Cardiac muscle cell (in vitro differentiated cells and primary cell): ENCODE measurements at regions not wholly inside any gene's neighbourhood (a gene's known extent, or its start where the extent isn't known, plus 50 kb on each side); places are given as distances from the start of the nearest gene placed in this dataset.
"Not testable (repeated sequence)": the region's sequence is repeated elsewhere in the genome, so short reads cannot be mapped to it uniquely, and the experiment has no call there.

ENCODE experiments used
- DNase-seq, 2 donors: peaks; one replicate each; pipeline versions ENCODE4 v3.0.0 to v3.0.0-alpha.2; 2010 to 2017; ENCODE audit warnings: low read depth in 1 of 2, low spot score in 1 of 2
- H3K27ac ChIP-seq: fragments of 200-600 bp; sonication (generic); 2 replicates; pipeline ENCODE4 v1.5.1; 2016
- H3K27me3 ChIP-seq: fragments of 200-600 bp; sonication (generic); 2 replicates; pipeline ENCODE4 v1.6.0; 2016; ENCODE audit warnings: control low read depth
- H3K36me3 ChIP-seq: fragments of 200-600 bp; sonication (generic); 2 replicates; pipeline ENCODE4 v1.5.1; 2016; ENCODE audit warnings: control low read depth
- H3K4me1 ChIP-seq: fragments of 200-600 bp; sonication (generic); 2 replicates; pipeline ENCODE4 v1.8.1; 2017; ENCODE audit warnings: low read depth, mild to moderate bottlenecking, mixed run types
- H3K4me3 ChIP-seq: fragments of 200-600 bp; sonication (generic); 2 replicates; pipeline ENCODE4 v1.5.1; 2016; ENCODE audit warnings: mild to moderate bottlenecking
- H3K9me3 ChIP-seq: fragments of 200-600 bp; sonication (generic); 2 replicates; pipeline ENCODE4 v1.5.1; 2017; ENCODE audit warnings: low read depth, mild to moderate bottlenecking, control low read depth
- TF ChIP-seq, protein P1 (sequence below): IDR thresholded peaks from 2 replicates; pipeline ENCODE4 v1.5.1; 2012; ENCODE audit warnings: low read depth, mild to moderate bottlenecking, low read length

DNA sequence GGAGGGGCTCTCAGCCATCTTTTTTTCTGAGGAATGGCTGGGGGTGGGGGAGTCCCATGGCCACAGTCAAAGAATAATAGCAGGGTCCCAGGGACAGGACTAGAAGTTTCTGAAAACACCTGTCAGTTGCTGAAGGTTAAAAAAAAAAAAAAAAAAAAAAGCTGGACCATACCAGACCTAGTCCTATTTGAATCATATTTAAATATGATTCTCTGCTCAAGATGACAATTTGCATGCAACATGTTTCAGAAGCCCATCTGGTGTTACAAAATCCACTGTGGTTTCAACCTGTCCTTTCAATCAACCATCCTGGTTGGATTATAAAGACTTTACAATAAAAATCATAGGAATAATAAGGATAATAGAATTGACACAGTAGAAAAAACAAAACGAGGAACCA is 153.7 kb downstream of the TENT5C start:
- DNase-seq: no peak
- Histone ChIP-seq H3K27me3 (no peaks in the 10 kb centered on the region), H3K27ac (no peak overlapping the region), H3K4me1 (no peaks in the 10 kb centered on the region), H3K36me3 (no peaks in the 10 kb centered on the region), H3K4me3 (no peak overlapping the region), H3K9me3 (no peaks in the 10 kb centered on the region)
- TF ChIP-seq, protein P1, sequence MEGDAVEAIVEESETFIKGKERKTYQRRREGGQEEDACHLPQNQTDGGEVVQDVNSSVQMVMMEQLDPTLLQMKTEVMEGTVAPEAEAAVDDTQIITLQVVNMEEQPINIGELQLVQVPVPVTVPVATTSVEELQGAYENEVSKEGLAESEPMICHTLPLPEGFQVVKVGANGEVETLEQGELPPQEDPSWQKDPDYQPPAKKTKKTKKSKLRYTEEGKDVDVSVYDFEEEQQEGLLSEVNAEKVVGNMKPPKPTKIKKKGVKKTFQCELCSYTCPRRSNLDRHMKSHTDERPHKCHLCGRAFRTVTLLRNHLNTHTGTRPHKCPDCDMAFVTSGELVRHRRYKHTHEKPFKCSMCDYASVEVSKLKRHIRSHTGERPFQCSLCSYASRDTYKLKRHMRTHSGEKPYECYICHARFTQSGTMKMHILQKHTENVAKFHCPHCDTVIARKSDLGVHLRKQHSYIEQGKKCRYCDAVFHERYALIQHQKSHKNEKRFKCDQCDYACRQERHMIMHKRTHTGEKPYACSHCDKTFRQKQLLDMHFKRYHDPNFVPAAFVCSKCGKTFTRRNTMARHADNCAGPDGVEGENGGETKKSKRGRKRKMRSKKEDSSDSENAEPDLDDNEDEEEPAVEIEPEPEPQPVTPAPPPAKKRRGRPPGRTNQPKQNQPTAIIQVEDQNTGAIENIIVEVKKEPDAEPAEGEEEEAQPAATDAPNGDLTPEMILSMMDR: no peak

DNA sequence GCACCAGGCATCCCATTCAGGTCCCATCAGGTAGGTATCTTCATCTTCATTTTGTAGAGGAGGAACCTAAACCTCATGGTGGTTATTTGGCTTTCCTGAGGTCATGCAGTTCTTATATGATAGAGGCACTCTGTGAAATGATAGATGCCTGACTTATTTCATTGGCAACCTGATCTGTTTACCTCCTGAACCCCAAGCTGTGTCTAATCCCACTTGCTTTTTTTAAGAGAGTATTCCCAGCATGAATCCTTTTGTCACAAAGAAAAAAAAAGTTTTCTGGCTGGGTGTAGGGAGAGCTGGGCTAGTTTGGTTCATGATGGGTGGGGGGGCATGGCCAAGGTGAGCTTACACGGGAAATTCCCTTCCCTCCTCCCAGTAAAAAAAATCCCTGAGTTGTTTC is 154.2 kb downstream of the TENT5C start:
- no peak overlapping the region for H3K4me3 ChIP-seq
- H3K27me3 ChIP-seq: no peaks in the 10 kb centered on the region
- H3K9me3 ChIP-seq: no peaks in the 10 kb centered on the region
- TF ChIP-seq, protein P1: no peak
- no peak overlapping the region for H3K27ac ChIP-seq
- H3K4me1 ChIP-seq: no peaks in the 10 kb centered on the region
- no peak for DNase-seq
- H3K36me3 ChIP-seq: no peaks in the 10 kb centered on the region

DNA sequence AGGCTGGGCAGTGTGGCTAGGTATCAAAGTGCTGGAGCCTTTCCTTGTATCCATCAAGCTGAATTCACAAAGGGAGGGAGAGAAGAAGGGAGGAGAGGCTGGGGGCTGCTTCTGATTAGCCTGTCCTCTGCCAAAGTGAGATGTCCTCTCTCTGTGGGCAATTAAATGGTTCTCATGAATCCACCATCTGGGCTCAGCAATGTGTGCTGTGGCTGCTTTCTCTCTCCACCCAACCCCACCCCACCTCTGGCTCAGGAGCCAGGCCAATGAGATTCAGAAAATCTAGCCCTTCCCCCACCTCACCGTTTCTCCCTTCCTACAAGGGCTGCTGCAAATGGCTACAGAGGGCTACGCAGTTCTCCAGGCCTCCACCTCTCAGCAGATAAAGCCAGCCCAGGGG is 154.6 kb downstream of the TENT5C start:
- TF ChIP-seq, protein P1: no peak
- no peak overlapping the region for H3K27ac ChIP-seq
- no peaks in the 10 kb centered on the region for H3K27me3 ChIP-seq
- DNase-seq: no peak
- no peaks in the 10 kb centered on the region for H3K36me3 ChIP-seq
- no peak overlapping the region for H3K4me3 ChIP-seq
- no peaks in the 10 kb centered on the region for H3K4me1 ChIP-seq
- no peaks in the 10 kb centered on the region for H3K9me3 ChIP-seq

DNA sequence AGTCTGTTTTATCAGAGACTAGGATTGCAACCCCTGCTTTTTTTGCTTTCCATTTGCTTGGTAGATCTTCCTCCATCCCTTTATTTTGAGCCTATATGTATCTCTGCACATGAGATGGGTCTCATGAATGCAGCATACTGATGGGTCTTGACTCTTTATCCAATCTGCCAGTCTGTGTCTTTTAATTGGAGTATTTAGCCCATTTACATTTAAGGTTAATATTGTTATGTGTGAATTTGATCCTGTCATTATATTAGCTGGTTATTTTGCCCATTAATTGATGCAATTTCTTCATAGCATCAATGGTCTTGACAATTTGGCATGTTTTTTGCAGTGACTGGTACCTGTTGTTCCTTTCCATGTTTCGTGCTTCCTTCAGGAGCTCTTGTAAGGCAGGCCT is 161.7 kb downstream of the GDAP2 start:
- not testable (repeated sequence) for H3K27ac ChIP-seq, H3K27me3 ChIP-seq, H3K9me3 ChIP-seq, DNase-seq, H3K36me3 ChIP-seq, H3K4me3 ChIP-seq, H3K4me1 ChIP-seq

DNA sequence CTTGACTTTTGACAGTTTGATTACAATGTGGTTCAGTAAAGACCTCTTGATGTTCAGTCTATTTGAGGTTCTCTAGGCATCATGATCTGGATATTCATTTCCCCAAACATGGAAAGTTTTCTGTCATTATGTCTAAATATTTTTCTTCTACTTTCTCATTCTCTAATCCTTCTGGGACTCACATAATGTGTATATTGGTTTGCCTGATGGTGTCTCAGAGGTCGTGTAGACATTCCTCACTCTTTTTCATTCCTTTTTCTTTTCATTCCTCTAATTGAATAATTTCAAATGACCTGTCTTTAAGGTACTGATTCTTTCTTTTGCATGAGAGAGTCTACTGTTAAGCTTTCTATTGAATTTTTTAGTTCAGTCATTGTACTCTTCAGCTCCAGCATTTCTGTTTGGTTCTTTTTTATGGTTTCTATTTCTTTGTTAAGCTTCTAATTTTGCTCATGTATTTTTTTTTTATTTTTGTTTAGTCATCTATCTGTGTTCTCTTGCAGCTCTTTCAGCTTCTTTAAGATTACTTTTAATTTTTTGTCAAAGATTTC is 158.4 kb downstream of the GDAP2 start:
- Histone ChIP-seq H3K4me1 (no peaks in the 10 kb centered on the region), H3K27ac (no peak overlapping the region), H3K36me3 (no peaks in the 10 kb centered on the region), H3K27me3 (no peaks in the 10 kb centered on the region), H3K9me3 (no peaks in the 10 kb centered on the region), H3K4me3 (no peak overlapping the region)
- TF ChIP-seq, protein P1: no peak
- no peak for DNase-seq

DNA sequence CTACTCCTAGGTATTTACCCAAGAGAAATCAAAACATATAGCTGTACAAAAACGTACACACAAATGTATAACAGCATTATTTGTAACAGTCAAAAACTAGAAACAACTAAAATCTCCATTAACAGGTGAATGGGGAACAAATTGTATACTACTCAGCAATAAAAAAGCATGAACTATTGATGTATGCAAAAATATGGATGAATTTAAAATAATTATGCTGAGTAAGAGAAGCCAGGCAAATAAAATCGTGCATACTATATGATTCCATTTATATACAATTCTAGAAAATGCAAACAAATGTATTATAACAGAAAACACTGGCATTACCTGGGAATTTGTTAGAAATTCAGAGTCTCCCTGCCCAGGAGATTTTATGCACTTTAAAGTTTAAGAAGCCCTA is 150.1 kb downstream of the GDAP2 start:
- no peak overlapping the region for H3K27ac ChIP-seq
- no peak overlapping the region for H3K4me3 ChIP-seq
- peaks cover 11% of the 10 kb centered on the region for H3K4me1 ChIP-seq
- H3K27me3 ChIP-seq: no peaks in the 10 kb centered on the region
- no peaks in the 10 kb centered on the region for H3K36me3 ChIP-seq
- TF ChIP-seq, protein P1: no peak
- no peaks in the 10 kb centered on the region for H3K9me3 ChIP-seq
- DNase-seq: no peak
